ENCODE measurements at regions not wholly inside any gene's neighbourhood (a gene's known extent, or its start where the extent isn't known, plus 50 kb on each side); places are given as distances from the start of the nearest gene placed in this dataset.

GRCh38 chr11:23201936-23202522 is 341.8 kb upstream of the CCDC179 start:
- intact Hi-C loops (cut with DNase I) = no loop called here
- WGBS, 4 donors = 44 to 68% (median 65%) methylated on average over 3 of the region's 3 CpGs; no CpG with 5 or more reads in 1 of the 4 donors
- Histone ChIP-seq H3K9me3 (peaks cover 0 to 19% (median 8%) of the 10 kb centered on the region in 12 donors), H3K27ac (no peak overlapping the region), H3K4me3 (no peak overlapping the region), H3K27me3 (no peaks in the 10 kb centered on the region), H3K36me3 (no peaks in the 10 kb centered on the region), H3K4me1 (no peaks in the 10 kb centered on the region)
- ATAC-seq (peak in 1 of 4 donors; percentile 15), DNase-seq (peak in 1 of 5 donors; percentile 24)
- TF ChIP-seq CTCF (IDR thresholded peaks at IDR 0.05) (no peak), POLR2A (IDR thresholded peaks at IDR 0.05) (no peak)

GRCh38 chr11:23202611-23203010 is 342.3 kb upstream of the CCDC179 start:
- ATAC-seq (no peak), DNase-seq (no peak)
- Histone ChIP-seq H3K36me3 (no peaks in the 10 kb centered on the region), H3K4me3 (no peak overlapping the region), H3K9me3 (peaks cover 0 to 19% (median 8%) of the 10 kb centered on the region in 12 donors), H3K4me1 (no peaks in the 10 kb centered on the region), H3K27ac (no peak overlapping the region), H3K27me3 (no peaks in the 10 kb centered on the region)
- intact Hi-C loops (cut with DNase I) = no loop called here
- 94 to 100% (median 100%) methylated on average over 1 of the region's 1 CpG for WGBS, 4 donors
- no peak for TF ChIP-seq CTCF (IDR thresholded peaks at IDR 0.05)
- no peak for TF ChIP-seq POLR2A (IDR thresholded peaks at IDR 0.05)

GRCh38 chr11:23205156-23205871 is 345.0 kb upstream of the CCDC179 start:
- no peak overlapping the region for H3K4me3 ChIP-seq

More at GRCh38 chr11:23205156-23205871, 345.0 kb upstream of the CCDC179 start:
- no peaks in the 10 kb centered on the region for H3K36me3 ChIP-seq
- no peak for DNase-seq
- ATAC-seq = no peak
- peaks cover 0 to 19% (median 8%) of the 10 kb centered on the region in 12 donors for H3K9me3 ChIP-seq
- H3K27ac ChIP-seq = no peak overlapping the region
- H3K27me3 ChIP-seq = no peaks in the 10 kb centered on the region
- TF ChIP-seq CTCF (IDR thresholded peaks at IDR 0.05) (no peak), POLR2A (IDR thresholded peaks at IDR 0.05) (no peak)
- intact Hi-C loops (cut with DNase I) = no loop called here
- H3K4me1 ChIP-seq = no peaks in the 10 kb centered on the region
